ENCODE measurements at regions not wholly inside any gene's neighbourhood (a gene's known extent, or its start where the extent isn't known, plus 50 kb on each side); places are given as distances from the start of the nearest gene placed in this dataset.

GRCh38 chr6:16927205-16927604 is 165.9 kb upstream of the ATXN1 start:
- TF ChIP-seq ZFX (IDR thresholded peaks at IDR 0.05), result no peak
- TF ChIP-seq CTCF (conservative IDR thresholded peaks at IDR 0.05), result no peak
